ENCODE measurements at regions not wholly inside any gene's neighbourhood (a gene's known extent, or its start where the extent isn't known, plus 50 kb on each side); places are given as distances from the start of the nearest gene placed in this dataset.

DNA sequence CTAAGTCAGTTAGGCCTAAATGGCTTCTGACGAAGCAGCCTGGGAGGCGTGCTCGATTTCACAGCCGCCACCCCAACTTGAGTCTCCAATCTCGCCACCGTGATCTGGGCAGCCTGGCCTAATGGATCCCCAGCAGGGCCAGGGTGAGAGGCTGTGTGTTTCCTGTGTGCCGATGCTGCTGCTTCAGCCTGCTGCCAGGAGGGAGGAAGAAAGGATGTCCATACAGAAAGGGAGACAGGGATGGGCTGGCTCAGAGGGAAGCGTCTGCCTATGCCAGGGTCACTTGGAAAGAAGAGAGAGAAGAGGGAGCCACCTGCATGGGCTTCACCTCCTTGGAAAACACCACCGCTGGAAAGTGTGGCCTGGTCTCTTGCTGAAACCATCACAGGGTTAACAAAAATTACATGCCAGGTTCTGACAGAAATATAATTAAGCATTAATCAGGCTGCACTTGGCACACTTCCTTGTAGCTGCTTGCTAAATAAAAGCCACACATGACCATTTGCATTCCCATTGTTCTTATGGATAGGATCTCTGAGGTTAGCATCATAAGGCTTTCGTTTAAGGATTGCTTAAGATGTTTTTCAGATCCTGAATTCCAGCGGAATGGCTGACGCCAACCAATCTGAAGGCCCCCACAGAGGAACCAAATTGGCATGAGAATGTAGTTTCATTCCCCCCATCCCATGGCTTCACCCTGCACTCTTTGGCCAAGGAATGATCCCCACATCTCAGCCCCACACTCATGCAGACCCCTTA lies 108.8 kb upstream of the SLC1A4 start:
- ATAC-seq: no peak
- TF ChIP-seq OSR1 (CRISPR knock-in tag; IDR thresholded peaks at IDR 0.05): no peak

DNA sequence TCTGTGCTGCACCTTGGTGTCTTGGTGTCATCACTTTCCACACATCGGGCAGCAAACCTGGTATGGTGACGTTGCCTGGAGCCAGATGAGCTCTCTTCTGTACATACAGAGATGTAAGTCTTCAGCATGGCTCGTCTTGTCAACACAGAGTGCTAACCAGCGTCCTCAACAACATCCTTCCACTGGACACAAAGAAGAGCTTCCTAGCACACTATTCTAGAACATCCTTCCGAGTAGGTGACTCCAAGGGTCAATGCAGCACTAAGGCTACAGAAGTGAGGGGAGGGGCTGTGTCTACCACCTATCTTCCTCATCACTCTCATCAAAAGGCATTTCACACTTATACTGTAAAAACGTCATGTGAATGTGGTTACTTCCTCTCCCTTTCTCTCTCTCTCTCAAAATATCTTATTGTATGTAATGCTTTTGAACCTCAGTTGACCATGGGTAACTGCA lies 108.1 kb upstream of the SLC1A4 start:
- no peak for ATAC-seq
- TF ChIP-seq SNAI2 (CRISPR knock-in tag; IDR thresholded peaks at IDR 0.05) (no peak), OSR1 (CRISPR knock-in tag; IDR thresholded peaks at IDR 0.05) (no peak), ZFP30 (CRISPR knock-in tag; IDR thresholded peaks at IDR 0.05) (no peak), ZNF70 (CRISPR knock-in tag; IDR thresholded peaks at IDR 0.05) (no peak), RARB (CRISPR knock-in tag; IDR thresholded peaks at IDR 0.05) (no peak), ESRRG (CRISPR knock-in tag; IDR thresholded peaks at IDR 0.05) (no peak)
- TF ChIP-seq, protein P1, sequence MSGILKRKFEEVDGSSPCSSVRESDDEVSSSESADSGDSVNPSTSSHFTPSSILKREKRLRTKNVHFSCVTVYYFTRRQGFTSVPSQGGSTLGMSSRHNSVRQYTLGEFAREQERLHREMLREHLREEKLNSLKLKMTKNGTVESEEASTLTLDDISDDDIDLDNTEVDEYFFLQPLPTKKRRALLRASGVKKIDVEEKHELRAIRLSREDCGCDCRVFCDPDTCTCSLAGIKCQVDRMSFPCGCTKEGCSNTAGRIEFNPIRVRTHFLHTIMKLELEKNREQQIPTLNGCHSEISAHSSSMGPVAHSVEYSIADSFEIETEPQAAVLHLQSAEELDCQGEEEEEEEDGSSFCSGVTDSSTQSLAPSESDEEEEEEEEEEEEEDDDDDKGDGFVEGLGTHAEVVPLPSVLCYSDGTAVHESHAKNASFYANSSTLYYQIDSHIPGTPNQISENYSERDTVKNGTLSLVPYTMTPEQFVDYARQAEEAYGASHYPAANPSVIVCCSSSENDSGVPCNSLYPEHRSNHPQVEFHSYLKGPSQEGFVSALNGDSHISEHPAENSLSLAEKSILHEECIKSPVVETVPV (CRISPR knock-in tag; IDR thresholded peaks at IDR 0.05): no peak
- TF ChIP-seq, protein P2, sequence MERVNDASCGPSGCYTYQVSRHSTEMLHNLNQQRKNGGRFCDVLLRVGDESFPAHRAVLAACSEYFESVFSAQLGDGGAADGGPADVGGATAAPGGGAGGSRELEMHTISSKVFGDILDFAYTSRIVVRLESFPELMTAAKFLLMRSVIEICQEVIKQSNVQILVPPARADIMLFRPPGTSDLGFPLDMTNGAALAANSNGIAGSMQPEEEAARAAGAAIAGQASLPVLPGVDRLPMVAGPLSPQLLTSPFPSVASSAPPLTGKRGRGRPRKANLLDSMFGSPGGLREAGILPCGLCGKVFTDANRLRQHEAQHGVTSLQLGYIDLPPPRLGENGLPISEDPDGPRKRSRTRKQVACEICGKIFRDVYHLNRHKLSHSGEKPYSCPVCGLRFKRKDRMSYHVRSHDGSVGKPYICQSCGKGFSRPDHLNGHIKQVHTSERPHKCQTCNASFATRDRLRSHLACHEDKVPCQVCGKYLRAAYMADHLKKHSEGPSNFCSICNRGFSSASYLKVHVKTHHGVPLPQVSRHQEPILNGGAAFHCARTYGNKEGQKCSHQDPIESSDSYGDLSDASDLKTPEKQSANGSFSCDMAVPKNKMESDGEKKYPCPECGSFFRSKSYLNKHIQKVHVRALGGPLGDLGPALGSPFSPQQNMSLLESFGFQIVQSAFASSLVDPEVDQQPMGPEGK (CRISPR knock-in tag; IDR thresholded peaks at IDR 0.05; ENCODE audit: borderline replicate concordance): no peak

DNA sequence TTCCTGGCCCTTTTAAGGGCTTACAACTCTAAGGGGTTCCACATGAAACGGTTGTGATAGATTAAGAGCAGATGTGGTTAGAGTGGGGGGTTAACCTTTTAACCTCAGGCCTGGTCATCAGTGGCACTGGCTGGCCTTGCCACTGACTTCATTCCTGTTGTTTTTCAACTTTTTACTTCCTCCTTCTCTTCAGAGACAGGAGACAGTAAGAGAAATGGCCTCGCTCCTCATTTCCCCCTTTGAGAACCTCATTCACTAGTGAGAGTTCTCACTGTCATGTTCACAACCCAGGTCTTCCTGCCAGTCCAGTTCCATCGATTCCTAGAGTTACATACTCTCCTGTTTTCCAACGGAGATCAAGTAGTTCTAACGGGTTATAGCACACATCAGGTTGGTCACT lies 101.6 kb upstream of the SLC1A4 start:
- no peak for TF ChIP-seq PPARA (CRISPR knock-in tag; IDR thresholded peaks at IDR 0.05; ENCODE audit: borderline replicate concordance)
- TF ChIP-seq ZNF565 (CRISPR knock-in tag; conservative IDR thresholded peaks at IDR 0.05; ENCODE audit: low read depth): no peak
- TF ChIP-seq ZFP3 (CRISPR knock-in tag; IDR thresholded peaks at IDR 0.05): no peak
- TF ChIP-seq GLIS3 (CRISPR knock-in tag; IDR thresholded peaks at IDR 0.05): no peak
- no peak for TF ChIP-seq ESRRG (CRISPR knock-in tag; IDR thresholded peaks at IDR 0.05)
- TF ChIP-seq TCF4 (CRISPR knock-in tag; IDR thresholded peaks at IDR 0.05; ENCODE audit: borderline replicate concordance): no peak
- no peak for TF ChIP-seq ZFP30 (CRISPR knock-in tag; IDR thresholded peaks at IDR 0.05)
- TF ChIP-seq BACH2 (CRISPR knock-in tag; IDR thresholded peaks at IDR 0.05; ENCODE audit: borderline replicate concordance): no peak
- no peak for TF ChIP-seq ZNF8 (CRISPR knock-in tag; IDR thresholded peaks at IDR 0.05)
- TF ChIP-seq, protein P1 (CRISPR knock-in tag; IDR thresholded peaks at IDR 0.05): no peak
- TF ChIP-seq, protein P2 (CRISPR knock-in tag; IDR thresholded peaks at IDR 0.05; ENCODE audit: borderline replicate concordance): no peak
- no peak for TF ChIP-seq ZC3H10 (CRISPR knock-in tag; IDR thresholded peaks at IDR 0.05)
- TF ChIP-seq RARB (CRISPR knock-in tag; IDR thresholded peaks at IDR 0.05): no peak
- TF ChIP-seq, protein P3, sequence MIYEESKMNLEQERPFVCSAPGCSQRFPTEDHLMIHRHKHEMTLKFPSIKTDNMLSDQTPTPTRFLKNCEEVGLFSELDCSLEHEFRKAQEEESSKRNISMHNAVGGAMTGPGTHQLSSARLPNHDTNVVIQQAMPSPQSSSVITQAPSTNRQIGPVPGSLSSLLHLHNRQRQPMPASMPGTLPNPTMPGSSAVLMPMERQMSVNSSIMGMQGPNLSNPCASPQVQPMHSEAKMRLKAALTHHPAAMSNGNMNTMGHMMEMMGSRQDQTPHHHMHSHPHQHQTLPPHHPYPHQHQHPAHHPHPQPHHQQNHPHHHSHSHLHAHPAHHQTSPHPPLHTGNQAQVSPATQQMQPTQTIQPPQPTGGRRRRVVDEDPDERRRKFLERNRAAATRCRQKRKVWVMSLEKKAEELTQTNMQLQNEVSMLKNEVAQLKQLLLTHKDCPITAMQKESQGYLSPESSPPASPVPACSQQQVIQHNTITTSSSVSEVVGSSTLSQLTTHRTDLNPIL (CRISPR knock-in tag; IDR thresholded peaks at IDR 0.05; ENCODE audit: low read depth): no peak

DNA sequence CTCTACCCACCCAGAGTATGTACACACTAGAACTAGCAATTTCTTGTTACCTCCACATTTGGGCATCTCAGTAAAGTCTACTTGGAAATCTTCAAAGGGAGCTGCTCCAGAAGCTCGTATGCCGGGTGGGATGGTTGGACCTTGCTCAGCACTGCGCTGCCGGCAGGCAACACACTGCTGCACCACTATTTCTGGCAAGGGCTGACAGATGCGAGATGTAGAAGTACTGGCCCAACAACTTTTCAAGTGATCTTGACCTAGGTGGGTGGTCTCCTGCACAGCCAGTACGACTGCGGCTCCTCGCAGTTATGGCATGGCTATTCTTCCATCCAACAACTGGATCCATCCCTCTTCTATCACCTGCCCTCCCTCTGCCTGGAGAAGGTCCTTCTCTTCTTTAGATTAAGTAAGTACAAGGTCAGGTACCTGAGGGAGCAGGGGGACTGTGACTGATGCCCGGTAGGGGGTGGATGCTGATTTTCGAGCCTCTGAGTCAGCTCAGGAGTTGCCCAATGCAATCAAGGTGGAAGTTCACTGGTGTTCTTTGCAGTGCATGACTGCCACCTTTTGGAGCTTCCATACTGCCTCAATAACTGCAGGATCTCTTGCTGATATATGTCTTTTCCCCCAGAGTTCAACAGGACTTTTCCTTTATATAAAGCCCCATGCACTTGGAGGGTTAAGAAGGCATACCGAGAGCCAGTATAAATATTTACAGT lies 100.4 kb upstream of the SLC1A4 start:
- TF ChIP-seq ISL1 (CRISPR knock-in tag; IDR thresholded peaks at IDR 0.05) (no peak), ARNTL (CRISPR knock-in tag; IDR thresholded peaks at IDR 0.05; ENCODE audit: borderline replicate concordance, low read depth) (no peak), GLIS3 (CRISPR knock-in tag; IDR thresholded peaks at IDR 0.05) (no peak), ZFP30 (CRISPR knock-in tag; IDR thresholded peaks at IDR 0.05) (no peak), ZNF8 (CRISPR knock-in tag; IDR thresholded peaks at IDR 0.05) (no peak), OSR1 (CRISPR knock-in tag; IDR thresholded peaks at IDR 0.05) (no peak), RARB (CRISPR knock-in tag; IDR thresholded peaks at IDR 0.05) (no peak)
- TF ChIP-seq, protein P4, sequence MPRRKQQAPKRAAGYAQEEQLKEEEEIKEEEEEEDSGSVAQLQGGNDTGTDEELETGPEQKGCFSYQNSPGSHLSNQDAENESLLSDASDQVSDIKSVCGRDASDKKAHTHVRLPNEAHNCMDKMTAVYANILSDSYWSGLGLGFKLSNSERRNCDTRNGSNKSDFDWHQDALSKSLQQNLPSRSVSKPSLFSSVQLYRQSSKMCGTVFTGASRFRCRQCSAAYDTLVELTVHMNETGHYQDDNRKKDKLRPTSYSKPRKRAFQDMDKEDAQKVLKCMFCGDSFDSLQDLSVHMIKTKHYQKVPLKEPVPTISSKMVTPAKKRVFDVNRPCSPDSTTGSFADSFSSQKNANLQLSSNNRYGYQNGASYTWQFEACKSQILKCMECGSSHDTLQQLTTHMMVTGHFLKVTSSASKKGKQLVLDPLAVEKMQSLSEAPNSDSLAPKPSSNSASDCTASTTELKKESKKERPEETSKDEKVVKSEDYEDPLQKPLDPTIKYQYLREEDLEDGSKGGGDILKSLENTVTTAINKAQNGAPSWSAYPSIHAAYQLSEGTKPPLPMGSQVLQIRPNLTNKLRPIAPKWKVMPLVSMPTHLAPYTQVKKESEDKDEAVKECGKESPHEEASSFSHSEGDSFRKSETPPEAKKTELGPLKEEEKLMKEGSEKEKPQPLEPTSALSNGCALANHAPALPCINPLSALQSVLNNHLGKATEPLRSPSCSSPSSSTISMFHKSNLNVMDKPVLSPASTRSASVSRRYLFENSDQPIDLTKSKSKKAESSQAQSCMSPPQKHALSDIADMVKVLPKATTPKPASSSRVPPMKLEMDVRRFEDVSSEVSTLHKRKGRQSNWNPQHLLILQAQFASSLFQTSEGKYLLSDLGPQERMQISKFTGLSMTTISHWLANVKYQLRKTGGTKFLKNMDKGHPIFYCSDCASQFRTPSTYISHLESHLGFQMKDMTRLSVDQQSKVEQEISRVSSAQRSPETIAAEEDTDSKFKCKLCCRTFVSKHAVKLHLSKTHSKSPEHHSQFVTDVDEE (CRISPR knock-in tag; IDR thresholded peaks at IDR 0.05): no peak
- ATAC-seq: no peak

More for the DNA sequence above, 101.6 kb upstream of the SLC1A4 start:
- no peak for ATAC-seq

Data from SK-N-SH treated with all-trans-retinoic acid at 6 μM for 48 hours (cell line).